ENCODE measurements at regions not wholly inside any gene's neighbourhood (a gene's known extent, or its start where the extent isn't known, plus 50 kb on each side); places are given as distances from the start of the nearest gene placed in this dataset.

GRCh38 chr4:115841871-115842270, 728.5 kb upstream of the NDST4 start (continued):
- TF ChIP-seq PRDM2 (tag by site-specific recombination; IDR thresholded peaks at IDR 0.05; ENCODE audit: borderline replicate concordance) (no peak), ZNF280D (tag by site-specific recombination; IDR thresholded peaks at IDR 0.05) (no peak), OVOL3 (tag by site-specific recombination; IDR thresholded peaks at IDR 0.05) (no peak), ZSCAN18 (tag by site-specific recombination; IDR thresholded peaks at IDR 0.05) (no peak), ZNF529 (tag by site-specific recombination; IDR thresholded peaks at IDR 0.05; ENCODE audit: insufficient replicate concordance) (no peak)

- ChIA-PET POLR2A (no interaction called here), CTCF (interaction anchor here (0.7 to 1.4 kb wide), 2 partner anchors 18 to 762 kb away, joined by 3 to 4 read pairs; no protein-coding TSS in a partner anchor)
- H3K36me3 ChIP-seq (ENCODE audit: control insufficient read depth in 2 of 2, insufficient read depth in 1 of 2, low read length in 2 of 2), result no peaks in the 10 kb centered on the region
- no peaks in the 10 kb centered on the region for H3K4me1 ChIP-seq (ENCODE audit: control insufficient read depth, insufficient read depth, low read length)
- H3K4me3 ChIP-seq (ENCODE audit: low read depth, low read length), result no peak overlapping the region
- no peak overlapping the region for H3K27ac ChIP-seq (ENCODE audit: extremely low read depth, low read depth, low read length)
- H3K9me3 ChIP-seq (ENCODE audit: control insufficient read depth, insufficient read depth, low read depth, low read length), result no peaks in the 10 kb centered on the region
- no peak for TF ChIP-seq ZNF214 (tag by site-specific recombination; IDR thresholded peaks at IDR 0.05; ENCODE audit: borderline replicate concordance)
- TF ChIP-seq ZBTB8A (tag by site-specific recombination; IDR thresholded peaks at IDR 0.05), result no peak
- TF ChIP-seq HOXC10 (CRISPR knock-in tag; IDR thresholded peaks at IDR 0.05), result no peak
- TF ChIP-seq ZNF747 (tag by site-specific recombination; IDR thresholded peaks at IDR 0.05), result no peak
- no peak for TF ChIP-seq ZNF350 (tag by site-specific recombination; IDR thresholded peaks at IDR 0.05)
- TF ChIP-seq ZNF114 (tag by site-specific recombination; IDR thresholded peaks at IDR 0.05), result no peak
- TF ChIP-seq ZNF292 (tag by site-specific recombination; IDR thresholded peaks at IDR 0.05; ENCODE audit: borderline replicate concordance, low read depth), result no peak
- no peak for TF ChIP-seq GLIS2 (tag by site-specific recombination; IDR thresholded peaks at IDR 0.05)
- no peak for TF ChIP-seq KLF7 (tag by site-specific recombination; IDR thresholded peaks at IDR 0.05; ENCODE audit: borderline replicate concordance)
- no peak for TF ChIP-seq PRDM2 (tag by site-specific recombination; IDR thresholded peaks at IDR 0.05; ENCODE audit: borderline replicate concordance)
- TF ChIP-seq ZNF580 (tag by site-specific recombination; IDR thresholded peaks at IDR 0.05), result no peak
- no peak for TF ChIP-seq GLI4 (tag by site-specific recombination; IDR thresholded peaks at IDR 0.05)
- no peak for TF ChIP-seq ZFHX2 (tag by site-specific recombination; conservative IDR thresholded peaks at IDR 0.05)
- TF ChIP-seq SETDB1 (IDR thresholded peaks at IDR 0.05; ENCODE audit: insufficient read length, low read length), result no peak
- TF ChIP-seq ZBTB21 (tag by site-specific recombination; IDR thresholded peaks at IDR 0.05), result no peak
- TF ChIP-seq ZNF155 (tag by site-specific recombination; IDR thresholded peaks at IDR 0.05), result no peak
- no peak for TF ChIP-seq SP7 (tag by site-specific recombination; IDR thresholded peaks at IDR 0.05)
Measured at GRCh38 chr4:115834441-115834840, 721.0 kb upstream of the NDST4 start.
